GM12878 (cell line): ENCODE measurements at regions not wholly inside any gene's neighbourhood (a gene's known extent, or its start where the extent isn't known, plus 50 kb on each side); places are given as distances from the start of the nearest gene placed in this dataset.

Experiments
- BRCA1 ChIP-seq: IDR thresholded peaks from 2 replicates; pipeline ENCODE4 v1.6.1; 2011; ENCODE audit warnings: low read depth, low read length, improper control_type of control experiment
- CHD4 ChIP-seq: fragments of 200-600 bp; sonication (generic); IDR thresholded peaks from 2 replicates; pipeline ENCODE4 v1.6.1; 2016; ENCODE audit warnings: mild to moderate bottlenecking
- CREB1 ChIP-seq: IDR thresholded peaks from 2 replicates; pipeline ENCODE4 v1.6.1; 2012; ENCODE audit warnings: low read depth, mild to moderate bottlenecking, inconsistent platforms
- EZH2 ChIP-seq: IDR thresholded peaks from 2 replicates; pipeline ENCODE4 v1.6.1; 2012; ENCODE audit warnings: low read depth, mild to moderate bottlenecking, control low read depth, inconsistent platforms, low read length, borderline replicate concordance; ENCODE audit not compliant: control insufficient read depth
- FOS ChIP-seq: IDR thresholded peaks from 3 replicates; pipeline ENCODE4 v1.6.1; 2011; ENCODE audit warnings: borderline replicate concordance; ENCODE audit not compliant: insufficient read length; ENCODE audit errors: extremely low read depth
- HDAC6 ChIP-seq: fragments of 200-600 bp; sonication (generic); IDR thresholded peaks from one replicate; pipeline ENCODE4 v1.8.0; 2017; ENCODE audit warnings: antibody characterized with exemption; ENCODE audit not compliant: unreplicated experiment
- MTA2 ChIP-seq: fragments of 450-650 bp; IDR thresholded peaks from 2 replicates; pipeline ENCODE4 v1.6.1; 2016; ENCODE audit warnings: low read depth, mild to moderate bottlenecking, moderate library complexity
- NFYA ChIP-seq: IDR thresholded peaks from 2 replicates; pipeline ENCODE4 v1.6.1; 2011; ENCODE audit warnings: low read depth, mild to moderate bottlenecking, low read length, improper control_type of control experiment, borderline replicate concordance
- NFYB ChIP-seq: IDR thresholded peaks from 2 replicates; pipeline ENCODE4 v1.6.1; 2011; ENCODE audit warnings: low read depth, mild to moderate bottlenecking, low read length, improper control_type of control experiment, moderate library complexity; ENCODE audit not compliant: insufficient read depth
- NR2C1 ChIP-seq: fragments of 450-650 bp; IDR thresholded peaks from 2 replicates; pipeline ENCODE4 v1.6.1; 2017; ENCODE audit warnings: antibody characterized with exemption, mild to moderate bottlenecking, moderate library complexity
- RUNX3 ChIP-seq: IDR thresholded peaks from 2 replicates; pipeline ENCODE4 v1.6.1; 2012; ENCODE audit warnings: low read length, inconsistent platforms
- SIN3A ChIP-seq: IDR thresholded peaks from 2 replicates; pipeline ENCODE4 v1.6.1; 2012; ENCODE audit warnings: low read depth, low read length, improper control_type of control experiment
- SPI1 ChIP-seq: IDR thresholded peaks from 2 replicates; pipeline ENCODE4 v1.6.1; 2011; ENCODE audit warnings: low read depth, mild to moderate bottlenecking, low read length, moderate library complexity, borderline replicate concordance; ENCODE audit not compliant: insufficient read depth
- SREBF1 ChIP-seq: IDR thresholded peaks from 2 replicates; pipeline ENCODE4 v1.6.1; 2012; ENCODE audit warnings: mild to moderate bottlenecking, low read length
- SRF ChIP-seq, 2 experiments: IDR thresholded peaks; 2 replicates each; pipeline ENCODE4 v1.6.1; 2011; ENCODE audit warnings: low read depth in 2 of 2, low read length in 2 of 2, mild to moderate bottlenecking in 1 of 2, moderate library complexity in 1 of 2
- TCF7 ChIP-seq: IDR thresholded peaks from 2 replicates; pipeline ENCODE4 v1.6.1; 2014; ENCODE audit warnings: antibody characterized with exemption, borderline replicate concordance
- ZBTB11 ChIP-seq: fragments of 450-650 bp; formaldehyde crosslinking; IDR thresholded peaks from 2 replicates; pipeline ENCODE4 v1.5.0; 2022; ENCODE audit warnings: mild to moderate bottlenecking, missing genetic modification characterization
- ZNF217 ChIP-seq: fragments of 450-650 bp; IDR thresholded peaks from 2 replicates; pipeline ENCODE4 v1.6.1; 2017; ENCODE audit warnings: antibody characterized with exemption, mild to moderate bottlenecking
- ZNF592 ChIP-seq: fragments of 450-650 bp; IDR thresholded peaks from 2 replicates; pipeline ENCODE4 v1.6.1; 2017; ENCODE audit warnings: mild to moderate bottlenecking, moderate library complexity
- TF ChIP-seq, protein P1 (sequence below): IDR thresholded peaks from 2 replicates; pipeline ENCODE4 v1.6.1; 2012; ENCODE audit warnings: low read depth, low read length, improper control_type of control experiment
- TF ChIP-seq, protein P2 (sequence below): fragments of 450-650 bp; IDR thresholded peaks from 2 replicates; pipeline ENCODE4 v1.6.1; 2017; ENCODE audit warnings: mild to moderate bottlenecking, moderate library complexity

DNA sequence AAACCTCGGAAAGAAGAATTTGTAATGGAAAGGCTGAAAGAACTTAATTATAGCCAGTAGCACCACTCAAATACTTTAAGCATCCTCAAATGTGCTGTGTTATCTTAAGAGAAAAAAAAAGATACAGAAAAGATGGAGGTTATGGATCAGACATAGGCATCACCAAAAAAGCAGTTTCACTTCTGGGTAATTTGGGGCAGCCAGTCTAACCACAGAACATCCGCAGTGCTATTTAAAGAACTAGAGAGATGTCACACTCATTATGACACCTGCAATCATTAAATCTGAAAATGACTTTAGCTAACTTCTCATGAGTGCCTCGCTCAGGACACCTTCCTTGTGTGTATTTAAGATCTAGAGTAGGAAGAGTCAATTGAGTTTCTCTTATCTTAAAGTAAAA is 211.8 kb downstream of the RBM26 start (continued):
- TF ChIP-seq BRCA1 (no peak), RUNX3 (peak; percentile 100), ZBTB11 (CRISPR knock-in tag) (no peak), NFYB (no peak), NR2C1 (no peak), CHD4 (no peak), SRF (IDR thresholded peaks at IDR 0.05; ENCODE audit: low read depth in 2 of 2, low read length in 2 of 2) (no peak), CREB1 (peak; percentile 78), FOS (no peak), SIN3A (no peak), ZNF592 (no peak), SPI1 (peak; percentile 75; the same call in 1 of the 2 replicates), ZNF217 (no peak), SREBF1 (no peak), NFYA (no peak), HDAC6 (no peak), MTA2 (peak; percentile 98), EZH2 (no peak), TCF7 (peak; percentile 63; the same call in 1 of the 2 replicates)
- TF ChIP-seq, protein P1, sequence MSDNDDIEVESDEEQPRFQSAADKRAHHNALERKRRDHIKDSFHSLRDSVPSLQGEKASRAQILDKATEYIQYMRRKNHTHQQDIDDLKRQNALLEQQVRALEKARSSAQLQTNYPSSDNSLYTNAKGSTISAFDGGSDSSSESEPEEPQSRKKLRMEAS = no peak
- TF ChIP-seq, protein P2, sequence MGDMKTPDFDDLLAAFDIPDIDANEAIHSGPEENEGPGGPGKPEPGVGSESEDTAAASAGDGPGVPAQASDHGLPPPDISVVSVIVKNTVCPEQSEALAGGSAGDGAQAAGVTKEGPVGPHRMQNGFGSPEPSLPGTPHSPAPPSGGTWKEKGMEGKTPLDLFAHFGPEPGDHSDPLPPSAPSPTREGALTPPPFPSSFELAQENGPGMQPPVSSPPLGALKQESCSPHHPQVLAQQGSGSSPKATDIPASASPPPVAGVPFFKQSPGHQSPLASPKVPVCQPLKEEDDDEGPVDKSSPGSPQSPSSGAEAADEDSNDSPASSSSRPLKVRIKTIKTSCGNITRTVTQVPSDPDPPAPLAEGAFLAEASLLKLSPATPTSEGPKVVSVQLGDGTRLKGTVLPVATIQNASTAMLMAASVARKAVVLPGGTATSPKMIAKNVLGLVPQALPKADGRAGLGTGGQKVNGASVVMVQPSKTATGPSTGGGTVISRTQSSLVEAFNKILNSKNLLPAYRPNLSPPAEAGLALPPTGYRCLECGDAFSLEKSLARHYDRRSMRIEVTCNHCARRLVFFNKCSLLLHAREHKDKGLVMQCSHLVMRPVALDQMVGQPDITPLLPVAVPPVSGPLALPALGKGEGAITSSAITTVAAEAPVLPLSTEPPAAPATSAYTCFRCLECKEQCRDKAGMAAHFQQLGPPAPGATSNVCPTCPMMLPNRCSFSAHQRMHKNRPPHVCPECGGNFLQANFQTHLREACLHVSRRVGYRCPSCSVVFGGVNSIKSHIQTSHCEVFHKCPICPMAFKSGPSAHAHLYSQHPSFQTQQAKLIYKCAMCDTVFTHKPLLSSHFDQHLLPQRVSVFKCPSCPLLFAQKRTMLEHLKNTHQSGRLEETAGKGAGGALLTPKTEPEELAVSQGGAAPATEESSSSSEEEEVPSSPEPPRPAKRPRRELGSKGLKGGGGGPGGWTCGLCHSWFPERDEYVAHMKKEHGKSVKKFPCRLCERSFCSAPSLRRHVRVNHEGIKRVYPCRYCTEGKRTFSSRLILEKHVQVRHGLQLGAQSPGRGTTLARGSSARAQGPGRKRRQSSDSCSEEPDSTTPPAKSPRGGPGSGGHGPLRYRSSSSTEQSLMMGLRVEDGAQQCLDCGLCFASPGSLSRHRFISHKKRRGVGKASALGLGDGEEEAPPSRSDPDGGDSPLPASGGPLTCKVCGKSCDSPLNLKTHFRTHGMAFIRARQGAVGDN = no peak
